OCI-LY3 (cell line): ENCODE measurements at regions not wholly inside any gene's neighbourhood (a gene's known extent, or its start where the extent isn't known, plus 50 kb on each side); places are given as distances from the start of the nearest gene placed in this dataset.

Experiments used
- H2AFZ ChIP-seq: fragments of 200-600, 300-600 bp; shearing (Covaris generic); 2 replicates; pipeline ENCODE4 v1.6.0; 2014; ENCODE audit warnings: antibody characterized with exemption, low read depth, low read length
- H3K27ac ChIP-seq: fragments of 200-600, 300-600 bp; sonication (generic); 2 replicates; pipeline ENCODE4 v1.5.1; 2014; ENCODE audit warnings: mild to moderate bottlenecking, low read length, moderate library complexity, mixed read lengths
- H3K27me3 ChIP-seq: fragments of 200-600, 300-600 bp; sonication (generic); 2 replicates; pipeline ENCODE4 v1.6.1; 2014; ENCODE audit warnings: low read depth, low read length, mixed read lengths
- H3K36me3 ChIP-seq: fragments of 200-600, 300-600 bp; sonication (generic); replicated peaks from 2 replicates; pipeline ENCODE3; 2014; ENCODE audit warnings: low read depth, low read length, mixed read lengths
- H3K4me1 ChIP-seq: fragments of 300-600, 200-600 bp; sonication (generic); 2 replicates; pipeline ENCODE4 v1.6.1; 2014; ENCODE audit warnings: low read length, mixed read lengths
- H3K4me2 ChIP-seq: fragments of 200-600, 300-600 bp; sonication (generic); 2 replicates; pipeline ENCODE4 v1.6.1; 2014; ENCODE audit warnings: low read length, mixed read lengths
- H3K4me3 ChIP-seq: fragments of 300-600, 200-600 bp; sonication (generic); 2 replicates; pipeline ENCODE4 v1.5.1; 2014; ENCODE audit warnings: antibody characterized with exemption, mild to moderate bottlenecking, low read length, moderate library complexity
- H3K79me2 ChIP-seq: fragments of 300-600, 200-600 bp; shearing (Covaris generic); 2 replicates; pipeline ENCODE4 v1.6.1; 2014; ENCODE audit warnings: mild to moderate bottlenecking, low read length, mixed read lengths
- H3K9ac ChIP-seq: fragments of 300-600, 200-600 bp; shearing (Covaris generic); 2 replicates; pipeline ENCODE4 v1.6.0; 2014; ENCODE audit warnings: mild to moderate bottlenecking, low read length, moderate library complexity
- H3K9me3 ChIP-seq: fragments of 200-600, 300-600 bp; shearing (Covaris generic); 2 replicates; pipeline ENCODE4 v1.6.1; 2014; ENCODE audit warnings: low read length, mixed read lengths; ENCODE audit not compliant: insufficient read depth
- H4K20me1 ChIP-seq: fragments of 200-600, 300-600 bp; sonication (generic); 2 replicates; pipeline ENCODE4 v1.6.1; 2016; ENCODE audit warnings: low read length, mixed read lengths; ENCODE audit not compliant: insufficient read depth
- EZH2phosphoT487 ChIP-seq: fragments of 200-600 bp; shearing (Covaris generic); IDR thresholded peaks from 2 replicates; pipeline ENCODE4 v1.6.1; 2018; ENCODE audit warnings: antibody characterized with exemption, mixed run types, low read depth
- TF ChIP-seq, protein P1 (sequence below): fragments of 200-600, 300-600 bp; sonication (generic); IDR thresholded peaks from 2 replicates; pipeline ENCODE4 v1.5.1; 2014; ENCODE audit warnings: antibody characterized with exemption, low read length, low read depth

GRCh38 chr2:146954544-146954943 lies 890.3 kb upstream of the ACVR2A start:
- H2AFZ ChIP-seq = no peak overlapping the region
- H3K4me3 ChIP-seq = no peak overlapping the region
- no peaks in the 10 kb centered on the region for H4K20me1 ChIP-seq
- H3K27me3 ChIP-seq = no peaks in the 10 kb centered on the region
- no peak overlapping the region for H3K27ac ChIP-seq
- TF ChIP-seq, protein P1, sequence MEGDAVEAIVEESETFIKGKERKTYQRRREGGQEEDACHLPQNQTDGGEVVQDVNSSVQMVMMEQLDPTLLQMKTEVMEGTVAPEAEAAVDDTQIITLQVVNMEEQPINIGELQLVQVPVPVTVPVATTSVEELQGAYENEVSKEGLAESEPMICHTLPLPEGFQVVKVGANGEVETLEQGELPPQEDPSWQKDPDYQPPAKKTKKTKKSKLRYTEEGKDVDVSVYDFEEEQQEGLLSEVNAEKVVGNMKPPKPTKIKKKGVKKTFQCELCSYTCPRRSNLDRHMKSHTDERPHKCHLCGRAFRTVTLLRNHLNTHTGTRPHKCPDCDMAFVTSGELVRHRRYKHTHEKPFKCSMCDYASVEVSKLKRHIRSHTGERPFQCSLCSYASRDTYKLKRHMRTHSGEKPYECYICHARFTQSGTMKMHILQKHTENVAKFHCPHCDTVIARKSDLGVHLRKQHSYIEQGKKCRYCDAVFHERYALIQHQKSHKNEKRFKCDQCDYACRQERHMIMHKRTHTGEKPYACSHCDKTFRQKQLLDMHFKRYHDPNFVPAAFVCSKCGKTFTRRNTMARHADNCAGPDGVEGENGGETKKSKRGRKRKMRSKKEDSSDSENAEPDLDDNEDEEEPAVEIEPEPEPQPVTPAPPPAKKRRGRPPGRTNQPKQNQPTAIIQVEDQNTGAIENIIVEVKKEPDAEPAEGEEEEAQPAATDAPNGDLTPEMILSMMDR = no peak
- TF ChIP-seq EZH2phosphoT487 = no peak
- no peaks in the 10 kb centered on the region for H3K9me3 ChIP-seq
- H3K4me2 ChIP-seq = no peak overlapping the region
- no peaks in the 10 kb centered on the region for H3K36me3 ChIP-seq
- no peaks in the 10 kb centered on the region for H3K79me2 ChIP-seq
- H3K9ac ChIP-seq = no peak overlapping the region
- no peaks in the 10 kb centered on the region for H3K4me1 ChIP-seq

- Histone ChIP-seq H3K27me3 (no peaks in the 10 kb centered on the region), H3K9ac (no peak overlapping the region), H4K20me1 (no peaks in the 10 kb centered on the region), H3K9me3 (no peaks in the 10 kb centered on the region), H3K27ac (no peak overlapping the region), H2AFZ (no peak overlapping the region), H3K4me2 (no peak overlapping the region), H3K4me3 (no peak overlapping the region), H3K4me1 (no peaks in the 10 kb centered on the region), H3K36me3 (no peaks in the 10 kb centered on the region), H3K79me2 (no peaks in the 10 kb centered on the region)
- TF ChIP-seq, protein P1 = no peak
- no peak for TF ChIP-seq EZH2phosphoT487
These were observed 892.1 kb upstream of the ACVR2A start for GRCh38 chr2:146952696-146953095.

DNA sequence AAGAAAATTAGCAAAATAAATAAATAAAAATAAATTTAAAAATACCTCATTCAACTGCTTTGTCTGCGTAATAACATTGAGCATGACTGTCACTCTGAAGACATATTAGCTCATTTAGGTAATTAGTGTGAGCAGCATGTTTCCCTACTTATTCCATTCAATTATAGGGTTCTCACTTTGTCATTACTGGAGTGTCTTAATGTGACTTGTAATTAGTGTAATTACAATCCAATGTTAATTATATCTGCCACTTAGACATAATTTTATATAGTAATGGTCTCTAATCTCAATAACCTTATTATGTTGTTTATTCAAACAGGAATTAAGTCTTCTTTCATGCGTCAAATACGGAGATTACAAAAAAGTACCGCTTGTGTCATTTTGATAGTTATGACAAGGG lies 893.9 kb upstream of the ACVR2A start:
- Histone ChIP-seq H3K9ac (no peak overlapping the region), H3K79me2 (no peaks in the 10 kb centered on the region), H3K27me3 (no peaks in the 10 kb centered on the region), H3K4me2 (no peak overlapping the region), H2AFZ (no peak overlapping the region), H3K4me1 (no peaks in the 10 kb centered on the region), H4K20me1 (no peaks in the 10 kb centered on the region), H3K9me3 (no peaks in the 10 kb centered on the region), H3K4me3 (no peak overlapping the region), H3K36me3 (no peaks in the 10 kb centered on the region), H3K27ac (no peak overlapping the region)
- TF ChIP-seq, protein P1 = no peak
- no peak for TF ChIP-seq EZH2phosphoT487

DNA sequence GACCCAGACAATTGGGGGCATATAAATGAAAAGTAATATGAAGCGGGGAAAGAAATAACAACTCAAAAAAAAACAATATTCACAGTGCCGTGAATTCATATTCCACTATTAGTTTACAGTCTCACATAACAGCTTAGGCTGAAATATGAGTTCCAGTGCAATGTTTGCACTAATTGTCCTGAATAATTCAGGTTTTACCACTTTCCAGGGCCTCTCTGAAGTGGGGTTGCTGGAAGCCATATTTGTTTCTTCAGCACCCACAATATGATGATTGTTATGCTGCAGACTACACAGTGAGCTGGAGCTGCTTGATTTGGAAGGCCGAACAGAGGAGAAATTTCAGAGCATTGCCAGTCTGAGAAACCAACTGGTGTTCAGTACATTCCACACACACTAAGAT lies 894.5 kb upstream of the ACVR2A start:
- no peaks in the 10 kb centered on the region for H3K4me1 ChIP-seq
- H3K4me3 ChIP-seq = no peak overlapping the region
- TF ChIP-seq EZH2phosphoT487 = no peak
- TF ChIP-seq, protein P1 = no peak
- H4K20me1 ChIP-seq = no peaks in the 10 kb centered on the region
- H2AFZ ChIP-seq = no peak overlapping the region
- H3K4me2 ChIP-seq = no peak overlapping the region
- H3K27me3 ChIP-seq = no peaks in the 10 kb centered on the region
- H3K9ac ChIP-seq = no peak overlapping the region
- no peaks in the 10 kb centered on the region for H3K79me2 ChIP-seq
- no peaks in the 10 kb centered on the region for H3K36me3 ChIP-seq
- H3K9me3 ChIP-seq = no peaks in the 10 kb centered on the region
- no peak overlapping the region for H3K27ac ChIP-seq
